ENCODE measurements at regions not wholly inside any gene's neighbourhood (a gene's known extent, or its start where the extent isn't known, plus 50 kb on each side); places are given as distances from the start of the nearest gene placed in this dataset.

DNA sequence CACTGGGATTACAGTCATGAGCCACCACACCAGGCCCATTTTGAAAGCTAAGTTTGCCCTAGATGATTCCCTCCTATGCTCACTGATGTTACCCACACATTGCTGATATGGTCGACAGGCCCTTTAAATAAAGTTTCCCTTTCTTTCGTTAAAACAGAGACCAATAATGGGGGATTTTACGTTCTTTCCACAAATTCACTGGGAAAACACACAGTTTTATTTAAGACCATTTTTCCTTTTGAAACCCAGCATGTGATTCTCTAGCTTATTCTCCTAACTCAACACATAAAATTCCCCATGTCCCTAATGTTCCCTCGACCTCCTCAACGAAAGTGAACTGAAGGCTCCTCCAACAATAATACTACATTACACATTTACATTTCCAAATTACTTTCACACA lies 223.2 kb downstream of the ANAPC1 start:
- no peak for TF ChIP-seq TCF7L2 (IDR thresholded peaks at IDR 0.05; ENCODE audit: borderline replicate concordance, extremely low read depth, insufficient read depth, insufficient read length)
- TF ChIP-seq, protein P1, sequence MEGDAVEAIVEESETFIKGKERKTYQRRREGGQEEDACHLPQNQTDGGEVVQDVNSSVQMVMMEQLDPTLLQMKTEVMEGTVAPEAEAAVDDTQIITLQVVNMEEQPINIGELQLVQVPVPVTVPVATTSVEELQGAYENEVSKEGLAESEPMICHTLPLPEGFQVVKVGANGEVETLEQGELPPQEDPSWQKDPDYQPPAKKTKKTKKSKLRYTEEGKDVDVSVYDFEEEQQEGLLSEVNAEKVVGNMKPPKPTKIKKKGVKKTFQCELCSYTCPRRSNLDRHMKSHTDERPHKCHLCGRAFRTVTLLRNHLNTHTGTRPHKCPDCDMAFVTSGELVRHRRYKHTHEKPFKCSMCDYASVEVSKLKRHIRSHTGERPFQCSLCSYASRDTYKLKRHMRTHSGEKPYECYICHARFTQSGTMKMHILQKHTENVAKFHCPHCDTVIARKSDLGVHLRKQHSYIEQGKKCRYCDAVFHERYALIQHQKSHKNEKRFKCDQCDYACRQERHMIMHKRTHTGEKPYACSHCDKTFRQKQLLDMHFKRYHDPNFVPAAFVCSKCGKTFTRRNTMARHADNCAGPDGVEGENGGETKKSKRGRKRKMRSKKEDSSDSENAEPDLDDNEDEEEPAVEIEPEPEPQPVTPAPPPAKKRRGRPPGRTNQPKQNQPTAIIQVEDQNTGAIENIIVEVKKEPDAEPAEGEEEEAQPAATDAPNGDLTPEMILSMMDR (IDR thresholded peaks at IDR 0.05 in 2 of 3, conservative IDR thresholded peaks at IDR 0.05 in 1 of 3; ENCODE audit: borderline replicate concordance in 1 of 3, insufficient read depth in 1 of 3, low read depth in 2 of 3, low read length in 2 of 3): no peak
- no peak for TF ChIP-seq SRF (IDR thresholded peaks at IDR 0.05; ENCODE audit: low read depth)

Data from HCT116 (cell line).